HepG2 (cell line): ENCODE measurements at regions not wholly inside any gene's neighbourhood (a gene's known extent, or its start where the extent isn't known, plus 50 kb on each side); places are given as distances from the start of the nearest gene placed in this dataset.
A peak's percentile ranks its signal among the peaks of the same experiment; 100 is the strongest.

Experiments used
- CBX2 ChIP-seq, 2 experiments: fragments of 200-600 bp in 1 of 2; sonication (generic); formaldehyde crosslinking in 1 of 2; IDR thresholded peaks; 2 replicates each; pipeline versions ENCODE4 v1.7.0 to v1.8.1; 2018 to 2022; ENCODE audit warnings: low read depth in 2 of 2, low read length in 1 of 2, mild to moderate bottlenecking in 1 of 2, missing genetic modification reagents in 1 of 2
- CREM ChIP-seq, 2 experiments: sonication (generic) in 1 of 2; formaldehyde crosslinking in 1 of 2; IDR thresholded peaks; 2 replicates each; pipeline versions ENCODE4 v1.4.0 to v1.6.1; 2016 to 2020; ENCODE audit warnings: antibody characterized with exemption in 1 of 2, mild to moderate bottlenecking in 1 of 2, missing genetic modification reagents in 1 of 2
- DMAP1 ChIP-seq: IDR thresholded peaks from 2 replicates; pipeline ENCODE4 v1.6.1; 2016
- DZIP1 ChIP-seq: sonication (generic); formaldehyde crosslinking; IDR thresholded peaks from 2 replicates; pipeline ENCODE4 v1.5.0; 2020; ENCODE audit warnings: mild to moderate bottlenecking, missing genetic modification reagents
- EED ChIP-seq: sonication (generic); formaldehyde crosslinking; IDR thresholded peaks from 2 replicates; pipeline ENCODE4 v1.5.0; 2020; ENCODE audit warnings: mild to moderate bottlenecking, missing genetic modification reagents
- FOXA1 ChIP-seq, 2 experiments: fragments of 450-650 bp in 1 of 2; sonication (generic) in 1 of 2; formaldehyde crosslinking in 1 of 2; IDR thresholded peaks; 2 replicates each; pipeline versions ENCODE4 v1.4.0 to v1.6.1; 2016 to 2020; ENCODE audit warnings: missing genetic modification reagents in 1 of 2
- HNRNPUL1 ChIP-seq: fragments of 200-400 bp; formaldehyde crosslinking; IDR thresholded peaks from 2 replicates; pipeline ENCODE4 v1.6.1; 2017; ENCODE audit warnings: low read depth, mild to moderate bottlenecking, low read length, moderate library complexity
- KDM3A ChIP-seq: IDR thresholded peaks from 2 replicates; pipeline ENCODE4 v1.6.1; 2018; ENCODE audit warnings: low read depth, missing compliant biosample characterization
- MAFF ChIP-seq: IDR thresholded peaks from 2 replicates; pipeline ENCODE4 v1.6.1; 2011; ENCODE audit warnings: low read depth, low read length, improper control_type of control experiment
- NFE2L2 ChIP-seq: fragments of 150-350 bp; IDR thresholded peaks from 2 replicates; pipeline ENCODE4 v1.6.1; 2014; ENCODE audit warnings: low read length
- ZNF225 ChIP-seq: sonication (generic); formaldehyde crosslinking; IDR thresholded peaks from 2 replicates; pipeline ENCODE4 v1.4.0; 2020; ENCODE audit warnings: mild to moderate bottlenecking, missing genetic modification reagents
- ZNF234 ChIP-seq: sonication (generic); formaldehyde crosslinking; conservative IDR thresholded peaks from 2 replicates; pipeline ENCODE4 v1.5.1; 2020; ENCODE audit warnings: mild to moderate bottlenecking, missing genetic modification reagents
- ZNF367 ChIP-seq: sonication (generic); formaldehyde crosslinking; IDR thresholded peaks from 2 replicates; pipeline ENCODE4 v1.4.0; 2020; ENCODE audit warnings: missing genetic modification reagents, borderline replicate concordance
- ZNF414 ChIP-seq: sonication (generic); formaldehyde crosslinking; IDR thresholded peaks from 2 replicates; pipeline ENCODE4 v1.5.0; 2020; ENCODE audit warnings: missing genetic modification reagents
- ZNF570 ChIP-seq: sonication (generic); formaldehyde crosslinking; IDR thresholded peaks from 2 replicates; pipeline ENCODE4 v1.4.0; 2020; ENCODE audit warnings: mild to moderate bottlenecking, missing genetic modification reagents, borderline replicate concordance
- TF ChIP-seq, protein P1 (sequence below): sonication (generic); formaldehyde crosslinking; IDR thresholded peaks from 2 replicates; pipeline ENCODE4 v1.4.0; 2020; ENCODE audit warnings: missing genetic modification reagents, borderline replicate concordance
- TF ChIP-seq, protein P2 (sequence below): sonication (generic); formaldehyde crosslinking; IDR thresholded peaks from 2 replicates; pipeline ENCODE4 v1.5.1; 2020; ENCODE audit warnings: mild to moderate bottlenecking, missing genetic modification reagents, moderate library complexity

DNA sequence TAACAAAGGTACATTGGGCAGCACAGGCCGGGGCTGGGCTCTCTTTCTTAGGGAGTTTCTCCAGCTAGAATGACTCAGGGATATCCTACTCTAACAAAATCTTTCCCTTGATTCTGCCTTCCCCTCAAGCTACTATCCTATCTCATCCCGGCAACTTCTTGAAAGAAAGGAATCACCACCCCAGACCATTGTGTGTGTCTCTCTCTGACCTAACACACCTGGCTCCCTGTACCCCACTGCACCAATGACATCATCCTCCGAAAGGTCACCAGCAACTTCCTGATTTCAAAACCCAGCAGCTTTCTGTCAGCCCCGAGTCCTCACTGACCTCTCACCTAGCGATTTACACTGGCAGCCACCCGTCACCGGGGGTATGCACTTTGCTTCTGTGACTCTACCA lies 72.1 kb upstream of the MAP4K4 start (continued):
- no peak for TF ChIP-seq ZNF570
- peak; percentile 45; the same call in 1 of the 2 replicates for TF ChIP-seq CREM (IDR thresholded peaks at IDR 0.05)
- no peak for TF ChIP-seq CREM (CRISPR knock-in tag; IDR thresholded peaks at IDR 0.05)
- TF ChIP-seq KDM3A = no peak
- no peak for TF ChIP-seq ZNF414 (CRISPR knock-in tag)
- no peak for TF ChIP-seq ZNF367
- peak; percentile 40; the same call in 1 of the 2 replicates for TF ChIP-seq NFE2L2
- TF ChIP-seq HNRNPUL1 = no peak
- TF ChIP-seq CBX2 (IDR thresholded peaks at IDR 0.05; ENCODE audit: low read depth, low read length) = no peak
- TF ChIP-seq CBX2 (CRISPR knock-in tag; IDR thresholded peaks at IDR 0.05; ENCODE audit: low read depth) = no peak
- TF ChIP-seq MAFF = no peak
- TF ChIP-seq, protein P1, sequence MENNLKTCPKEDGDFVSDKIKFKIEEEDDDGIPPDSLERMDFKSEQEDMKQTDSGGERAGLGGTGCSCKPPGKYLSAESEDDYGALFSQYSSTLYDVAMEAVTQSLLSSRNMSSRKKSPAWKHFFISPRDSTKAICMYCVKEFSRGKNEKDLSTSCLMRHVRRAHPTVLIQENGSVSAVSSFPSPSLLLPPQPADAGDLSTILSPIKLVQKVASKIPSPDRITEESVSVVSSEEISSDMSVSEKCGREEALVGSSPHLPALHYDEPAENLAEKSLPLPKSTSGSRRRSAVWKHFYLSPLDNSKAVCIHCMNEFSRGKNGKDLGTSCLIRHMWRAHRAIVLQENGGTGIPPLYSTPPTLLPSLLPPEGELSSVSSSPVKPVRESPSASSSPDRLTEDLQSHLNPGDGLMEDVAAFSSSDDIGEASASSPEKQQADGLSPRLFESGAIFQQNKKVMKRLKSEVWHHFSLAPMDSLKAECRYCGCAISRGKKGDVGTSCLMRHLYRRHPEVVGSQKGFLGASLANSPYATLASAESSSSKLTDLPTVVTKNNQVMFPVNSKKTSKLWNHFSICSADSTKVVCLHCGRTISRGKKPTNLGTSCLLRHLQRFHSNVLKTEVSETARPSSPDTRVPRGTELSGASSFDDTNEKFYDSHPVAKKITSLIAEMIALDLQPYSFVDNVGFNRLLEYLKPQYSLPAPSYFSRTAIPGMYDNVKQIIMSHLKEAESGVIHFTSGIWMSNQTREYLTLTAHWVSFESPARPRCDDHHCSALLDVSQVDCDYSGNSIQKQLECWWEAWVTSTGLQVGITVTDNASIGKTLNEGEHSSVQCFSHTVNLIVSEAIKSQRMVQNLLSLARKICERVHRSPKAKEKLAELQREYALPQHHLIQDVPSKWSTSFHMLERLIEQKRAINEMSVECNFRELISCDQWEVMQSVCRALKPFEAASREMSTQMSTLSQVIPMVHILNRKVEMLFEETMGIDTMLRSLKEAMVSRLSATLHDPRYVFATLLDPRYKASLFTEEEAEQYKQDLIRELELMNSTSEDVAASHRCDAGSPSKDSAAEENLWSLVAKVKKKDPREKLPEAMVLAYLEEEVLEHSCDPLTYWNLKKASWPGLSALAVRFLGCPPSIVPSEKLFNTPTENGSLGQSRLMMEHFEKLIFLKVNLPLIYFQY (CRISPR knock-in tag) = no peak
- no peak for TF ChIP-seq EED (CRISPR knock-in tag)
- no peak; the same call in 1 of the 2 replicates for TF ChIP-seq ZNF225 (CRISPR knock-in tag)
- TF ChIP-seq DZIP1 (CRISPR knock-in tag) = no peak
- TF ChIP-seq, protein P2, sequence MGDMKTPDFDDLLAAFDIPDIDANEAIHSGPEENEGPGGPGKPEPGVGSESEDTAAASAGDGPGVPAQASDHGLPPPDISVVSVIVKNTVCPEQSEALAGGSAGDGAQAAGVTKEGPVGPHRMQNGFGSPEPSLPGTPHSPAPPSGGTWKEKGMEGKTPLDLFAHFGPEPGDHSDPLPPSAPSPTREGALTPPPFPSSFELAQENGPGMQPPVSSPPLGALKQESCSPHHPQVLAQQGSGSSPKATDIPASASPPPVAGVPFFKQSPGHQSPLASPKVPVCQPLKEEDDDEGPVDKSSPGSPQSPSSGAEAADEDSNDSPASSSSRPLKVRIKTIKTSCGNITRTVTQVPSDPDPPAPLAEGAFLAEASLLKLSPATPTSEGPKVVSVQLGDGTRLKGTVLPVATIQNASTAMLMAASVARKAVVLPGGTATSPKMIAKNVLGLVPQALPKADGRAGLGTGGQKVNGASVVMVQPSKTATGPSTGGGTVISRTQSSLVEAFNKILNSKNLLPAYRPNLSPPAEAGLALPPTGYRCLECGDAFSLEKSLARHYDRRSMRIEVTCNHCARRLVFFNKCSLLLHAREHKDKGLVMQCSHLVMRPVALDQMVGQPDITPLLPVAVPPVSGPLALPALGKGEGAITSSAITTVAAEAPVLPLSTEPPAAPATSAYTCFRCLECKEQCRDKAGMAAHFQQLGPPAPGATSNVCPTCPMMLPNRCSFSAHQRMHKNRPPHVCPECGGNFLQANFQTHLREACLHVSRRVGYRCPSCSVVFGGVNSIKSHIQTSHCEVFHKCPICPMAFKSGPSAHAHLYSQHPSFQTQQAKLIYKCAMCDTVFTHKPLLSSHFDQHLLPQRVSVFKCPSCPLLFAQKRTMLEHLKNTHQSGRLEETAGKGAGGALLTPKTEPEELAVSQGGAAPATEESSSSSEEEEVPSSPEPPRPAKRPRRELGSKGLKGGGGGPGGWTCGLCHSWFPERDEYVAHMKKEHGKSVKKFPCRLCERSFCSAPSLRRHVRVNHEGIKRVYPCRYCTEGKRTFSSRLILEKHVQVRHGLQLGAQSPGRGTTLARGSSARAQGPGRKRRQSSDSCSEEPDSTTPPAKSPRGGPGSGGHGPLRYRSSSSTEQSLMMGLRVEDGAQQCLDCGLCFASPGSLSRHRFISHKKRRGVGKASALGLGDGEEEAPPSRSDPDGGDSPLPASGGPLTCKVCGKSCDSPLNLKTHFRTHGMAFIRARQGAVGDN = peak; percentile 52; the same call in 1 of the 2 replicates
- no peak for TF ChIP-seq DMAP1 (CRISPR knock-in tag)
- TF ChIP-seq FOXA1 (IDR thresholded peaks at IDR 0.05) = no peak
- TF ChIP-seq FOXA1 (CRISPR knock-in tag; IDR thresholded peaks at IDR 0.05) = no peak
- TF ChIP-seq ZNF234 (CRISPR knock-in tag) = no peak
